ENCODE measurements at regions not wholly inside any gene's neighbourhood (a gene's known extent, or its start where the extent isn't known, plus 50 kb on each side); places are given as distances from the start of the nearest gene placed in this dataset.

DNA sequence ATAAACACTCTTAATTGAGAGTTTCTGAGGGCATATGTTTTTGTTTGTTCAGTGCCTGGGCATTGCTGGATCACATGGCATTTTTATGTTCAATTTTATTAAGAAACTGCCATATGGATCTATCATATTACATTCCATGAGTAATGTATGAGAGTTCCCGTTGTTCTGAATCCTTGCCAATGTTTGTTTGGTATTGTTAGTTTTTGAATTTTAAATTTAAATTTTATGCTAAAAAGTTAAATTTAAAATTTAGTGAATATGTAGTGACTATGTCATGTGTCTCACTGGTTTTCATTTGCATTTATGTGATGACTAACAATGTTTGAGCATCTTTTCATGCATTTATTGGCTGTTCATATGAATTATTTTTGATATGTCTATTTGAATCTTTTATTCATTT is 54.8 kb upstream of the GEMIN8 start:
- H3K27me3 Mint-ChIP-seq (ENCODE audit: low read depth): no peaks in the 10 kb centered on the region
- POLR2A ChIA-PET: no interaction called here
- DNase-seq (ENCODE audit: low spot score): no peak
- CTCF ChIA-PET: no interaction called here
- TF ChIP-seq SOX15 (CRISPR knock-in tag; IDR thresholded peaks at IDR 0.05): no peak
- TF ChIP-seq TEAD1 (CRISPR knock-in tag; IDR thresholded peaks at IDR 0.05): no peak
- TF ChIP-seq, protein P1, sequence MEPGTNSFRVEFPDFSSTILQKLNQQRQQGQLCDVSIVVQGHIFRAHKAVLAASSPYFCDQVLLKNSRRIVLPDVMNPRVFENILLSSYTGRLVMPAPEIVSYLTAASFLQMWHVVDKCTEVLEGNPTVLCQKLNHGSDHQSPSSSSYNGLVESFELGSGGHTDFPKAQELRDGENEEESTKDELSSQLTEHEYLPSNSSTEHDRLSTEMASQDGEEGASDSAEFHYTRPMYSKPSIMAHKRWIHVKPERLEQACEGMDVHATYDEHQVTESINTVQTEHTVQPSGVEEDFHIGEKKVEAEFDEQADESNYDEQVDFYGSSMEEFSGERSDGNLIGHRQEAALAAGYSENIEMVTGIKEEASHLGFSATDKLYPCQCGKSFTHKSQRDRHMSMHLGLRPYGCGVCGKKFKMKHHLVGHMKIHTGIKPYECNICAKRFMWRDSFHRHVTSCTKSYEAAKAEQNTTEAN (CRISPR knock-in tag; IDR thresholded peaks at IDR 0.05): no peak
- TF ChIP-seq GRHL2 (CRISPR knock-in tag; IDR thresholded peaks at IDR 0.05; ENCODE audit: insufficient replicate concordance, severe bottlenecking): no peak
- H3K4me1 Mint-ChIP-seq: no peaks in the 10 kb centered on the region
- no peak overlapping the region for H3K27ac Mint-ChIP-seq
- ATAC-seq: no peak
- H3K4me3 Mint-ChIP-seq: no peak overlapping the region
- H3K36me3 Mint-ChIP-seq: no peaks in the 10 kb centered on the region
- no peaks in the 10 kb centered on the region for H3K9me3 Mint-ChIP-seq

DNA sequence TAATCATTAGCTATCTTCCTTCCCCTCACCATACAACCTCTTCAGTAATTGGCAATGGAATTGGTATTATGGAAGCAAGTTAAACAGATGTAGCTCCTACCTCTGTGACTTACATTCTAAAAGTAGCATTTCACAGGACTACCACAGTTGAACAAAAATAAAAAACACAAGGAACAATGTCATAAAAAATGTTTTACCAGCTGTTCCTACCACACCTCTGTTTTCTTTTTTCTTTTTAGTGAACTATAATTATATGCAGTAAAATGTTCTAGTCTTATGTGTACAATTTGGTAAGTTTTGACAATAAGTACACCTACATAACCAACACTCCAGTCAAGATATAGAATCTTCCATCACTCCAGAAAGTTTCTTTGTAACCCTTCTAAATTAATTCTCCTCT is 54.1 kb upstream of the GEMIN8 start:
- H3K27ac Mint-ChIP-seq: no peak overlapping the region
- no peak for DNase-seq (ENCODE audit: low spot score)

More for the DNA sequence above, 54.1 kb upstream of the GEMIN8 start:
- H3K36me3 Mint-ChIP-seq: no peaks in the 10 kb centered on the region
- no peaks in the 10 kb centered on the region for H3K4me1 Mint-ChIP-seq
- no peaks in the 10 kb centered on the region for H3K27me3 Mint-ChIP-seq (ENCODE audit: low read depth)
- ChIA-PET CTCF (no interaction called here), POLR2A (no interaction called here)
- no peak overlapping the region for H3K4me3 Mint-ChIP-seq
- H3K9me3 Mint-ChIP-seq: no peaks in the 10 kb centered on the region
- no peak for ATAC-seq
- TF ChIP-seq TP53 (CRISPR knock-in tag; IDR thresholded peaks at IDR 0.05) (no peak), RORB (CRISPR knock-in tag; IDR thresholded peaks at IDR 0.05) (no peak), FOXJ3 (CRISPR knock-in tag; IDR thresholded peaks at IDR 0.05; ENCODE audit: borderline replicate concordance) (no peak), RELA (CRISPR knock-in tag; IDR thresholded peaks at IDR 0.05; ENCODE audit: borderline replicate concordance) (no peak), IRF2 (CRISPR knock-in tag; IDR thresholded peaks at IDR 0.05; ENCODE audit: borderline replicate concordance, low read depth) (no peak), TCF7 (CRISPR knock-in tag; IDR thresholded peaks at IDR 0.05; ENCODE audit: low read depth) (no peak), NFATC4 (CRISPR knock-in tag; IDR thresholded peaks at IDR 0.05) (no peak)
- TF ChIP-seq, protein P2, sequence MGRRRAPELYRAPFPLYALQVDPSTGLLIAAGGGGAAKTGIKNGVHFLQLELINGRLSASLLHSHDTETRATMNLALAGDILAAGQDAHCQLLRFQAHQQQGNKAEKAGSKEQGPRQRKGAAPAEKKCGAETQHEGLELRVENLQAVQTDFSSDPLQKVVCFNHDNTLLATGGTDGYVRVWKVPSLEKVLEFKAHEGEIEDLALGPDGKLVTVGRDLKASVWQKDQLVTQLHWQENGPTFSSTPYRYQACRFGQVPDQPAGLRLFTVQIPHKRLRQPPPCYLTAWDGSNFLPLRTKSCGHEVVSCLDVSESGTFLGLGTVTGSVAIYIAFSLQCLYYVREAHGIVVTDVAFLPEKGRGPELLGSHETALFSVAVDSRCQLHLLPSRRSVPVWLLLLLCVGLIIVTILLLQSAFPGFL (CRISPR knock-in tag; IDR thresholded peaks at IDR 0.05; ENCODE audit: borderline replicate concordance): no peak
- TF ChIP-seq, protein P3, sequence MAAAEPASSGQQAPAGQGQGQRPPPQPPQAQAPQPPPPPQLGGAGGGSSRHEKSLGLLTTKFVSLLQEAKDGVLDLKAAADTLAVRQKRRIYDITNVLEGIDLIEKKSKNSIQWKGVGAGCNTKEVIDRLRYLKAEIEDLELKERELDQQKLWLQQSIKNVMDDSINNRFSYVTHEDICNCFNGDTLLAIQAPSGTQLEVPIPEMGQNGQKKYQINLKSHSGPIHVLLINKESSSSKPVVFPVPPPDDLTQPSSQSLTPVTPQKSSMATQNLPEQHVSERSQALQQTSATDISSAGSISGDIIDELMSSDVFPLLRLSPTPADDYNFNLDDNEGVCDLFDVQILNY (CRISPR knock-in tag; IDR thresholded peaks at IDR 0.05): no peak
- TF ChIP-seq, protein P4, sequence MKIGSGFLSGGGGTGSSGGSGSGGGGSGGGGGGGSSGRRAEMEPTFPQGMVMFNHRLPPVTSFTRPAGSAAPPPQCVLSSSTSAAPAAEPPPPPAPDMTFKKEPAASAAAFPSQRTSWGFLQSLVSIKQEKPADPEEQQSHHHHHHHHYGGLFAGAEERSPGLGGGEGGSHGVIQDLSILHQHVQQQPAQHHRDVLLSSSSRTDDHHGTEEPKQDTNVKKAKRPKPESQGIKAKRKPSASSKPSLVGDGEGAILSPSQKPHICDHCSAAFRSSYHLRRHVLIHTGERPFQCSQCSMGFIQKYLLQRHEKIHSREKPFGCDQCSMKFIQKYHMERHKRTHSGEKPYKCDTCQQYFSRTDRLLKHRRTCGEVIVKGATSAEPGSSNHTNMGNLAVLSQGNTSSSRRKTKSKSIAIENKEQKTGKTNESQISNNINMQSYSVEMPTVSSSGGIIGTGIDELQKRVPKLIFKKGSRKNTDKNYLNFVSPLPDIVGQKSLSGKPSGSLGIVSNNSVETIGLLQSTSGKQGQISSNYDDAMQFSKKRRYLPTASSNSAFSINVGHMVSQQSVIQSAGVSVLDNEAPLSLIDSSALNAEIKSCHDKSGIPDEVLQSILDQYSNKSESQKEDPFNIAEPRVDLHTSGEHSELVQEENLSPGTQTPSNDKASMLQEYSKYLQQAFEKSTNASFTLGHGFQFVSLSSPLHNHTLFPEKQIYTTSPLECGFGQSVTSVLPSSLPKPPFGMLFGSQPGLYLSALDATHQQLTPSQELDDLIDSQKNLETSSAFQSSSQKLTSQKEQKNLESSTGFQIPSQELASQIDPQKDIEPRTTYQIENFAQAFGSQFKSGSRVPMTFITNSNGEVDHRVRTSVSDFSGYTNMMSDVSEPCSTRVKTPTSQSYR (CRISPR knock-in tag; IDR thresholded peaks at IDR 0.05): no peak
- TF ChIP-seq, protein P5, sequence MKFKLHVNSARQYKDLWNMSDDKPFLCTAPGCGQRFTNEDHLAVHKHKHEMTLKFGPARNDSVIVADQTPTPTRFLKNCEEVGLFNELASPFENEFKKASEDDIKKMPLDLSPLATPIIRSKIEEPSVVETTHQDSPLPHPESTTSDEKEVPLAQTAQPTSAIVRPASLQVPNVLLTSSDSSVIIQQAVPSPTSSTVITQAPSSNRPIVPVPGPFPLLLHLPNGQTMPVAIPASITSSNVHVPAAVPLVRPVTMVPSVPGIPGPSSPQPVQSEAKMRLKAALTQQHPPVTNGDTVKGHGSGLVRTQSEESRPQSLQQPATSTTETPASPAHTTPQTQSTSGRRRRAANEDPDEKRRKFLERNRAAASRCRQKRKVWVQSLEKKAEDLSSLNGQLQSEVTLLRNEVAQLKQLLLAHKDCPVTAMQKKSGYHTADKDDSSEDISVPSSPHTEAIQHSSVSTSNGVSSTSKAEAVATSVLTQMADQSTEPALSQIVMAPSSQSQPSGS (CRISPR knock-in tag; IDR thresholded peaks at IDR 0.05; ENCODE audit: borderline replicate concordance, low read depth): no peak
- TF ChIP-seq, protein P6, sequence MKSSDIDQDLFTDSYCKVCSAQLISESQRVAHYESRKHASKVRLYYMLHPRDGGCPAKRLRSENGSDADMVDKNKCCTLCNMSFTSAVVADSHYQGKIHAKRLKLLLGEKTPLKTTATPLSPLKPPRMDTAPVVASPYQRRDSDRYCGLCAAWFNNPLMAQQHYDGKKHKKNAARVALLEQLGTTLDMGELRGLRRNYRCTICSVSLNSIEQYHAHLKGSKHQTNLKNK (CRISPR knock-in tag; IDR thresholded peaks at IDR 0.05): no peak
- TF ChIP-seq, protein P7, sequence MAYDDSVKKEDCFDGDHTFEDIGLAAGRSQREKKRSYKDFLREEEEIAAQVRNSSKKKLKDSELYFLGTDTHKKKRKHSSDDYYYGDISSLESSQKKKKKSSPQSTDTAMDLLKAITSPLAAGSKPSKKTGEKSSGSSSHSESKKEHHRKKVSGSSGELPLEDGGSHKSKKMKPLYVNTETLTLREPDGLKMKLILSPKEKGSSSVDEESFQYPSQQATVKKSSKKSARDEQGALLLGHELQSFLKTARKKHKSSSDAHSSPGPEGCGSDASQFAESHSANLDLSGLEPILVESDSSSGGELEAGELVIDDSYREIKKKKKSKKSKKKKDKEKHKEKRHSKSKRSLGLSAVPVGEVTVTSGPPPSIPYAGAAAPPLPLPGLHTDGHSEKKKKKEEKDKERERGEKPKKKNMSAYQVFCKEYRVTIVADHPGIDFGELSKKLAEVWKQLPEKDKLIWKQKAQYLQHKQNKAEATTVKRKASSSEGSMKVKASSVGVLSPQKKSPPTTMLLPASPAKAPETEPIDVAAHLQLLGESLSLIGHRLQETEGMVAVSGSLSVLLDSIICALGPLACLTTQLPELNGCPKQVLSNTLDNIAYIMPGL (CRISPR knock-in tag; IDR thresholded peaks at IDR 0.05): no peak
